Stimulated activated CD4-positive, alpha-beta T cell treated with anti-CD3 and anti-CD28 coated beads, Interleukin-4, amount 100 ng/mL, for 48 hours (primary cell): ENCODE measurements at regions not wholly inside any gene's neighbourhood (a gene's known extent, or its start where the extent isn't known, plus 50 kb on each side); places are given as distances from the start of the nearest gene placed in this dataset.
"Not testable (repeated sequence)": the region's sequence is repeated elsewhere in the genome, so short reads cannot be mapped to it uniquely, and the experiment has no call there.

ENCODE experiments used
- DNase-seq, 2 donors: peaks; one replicate each; pipeline ENCODE4 v3.0.0-alpha.2; 2020; ENCODE audit warnings: low read depth in 2 of 2

DNA sequence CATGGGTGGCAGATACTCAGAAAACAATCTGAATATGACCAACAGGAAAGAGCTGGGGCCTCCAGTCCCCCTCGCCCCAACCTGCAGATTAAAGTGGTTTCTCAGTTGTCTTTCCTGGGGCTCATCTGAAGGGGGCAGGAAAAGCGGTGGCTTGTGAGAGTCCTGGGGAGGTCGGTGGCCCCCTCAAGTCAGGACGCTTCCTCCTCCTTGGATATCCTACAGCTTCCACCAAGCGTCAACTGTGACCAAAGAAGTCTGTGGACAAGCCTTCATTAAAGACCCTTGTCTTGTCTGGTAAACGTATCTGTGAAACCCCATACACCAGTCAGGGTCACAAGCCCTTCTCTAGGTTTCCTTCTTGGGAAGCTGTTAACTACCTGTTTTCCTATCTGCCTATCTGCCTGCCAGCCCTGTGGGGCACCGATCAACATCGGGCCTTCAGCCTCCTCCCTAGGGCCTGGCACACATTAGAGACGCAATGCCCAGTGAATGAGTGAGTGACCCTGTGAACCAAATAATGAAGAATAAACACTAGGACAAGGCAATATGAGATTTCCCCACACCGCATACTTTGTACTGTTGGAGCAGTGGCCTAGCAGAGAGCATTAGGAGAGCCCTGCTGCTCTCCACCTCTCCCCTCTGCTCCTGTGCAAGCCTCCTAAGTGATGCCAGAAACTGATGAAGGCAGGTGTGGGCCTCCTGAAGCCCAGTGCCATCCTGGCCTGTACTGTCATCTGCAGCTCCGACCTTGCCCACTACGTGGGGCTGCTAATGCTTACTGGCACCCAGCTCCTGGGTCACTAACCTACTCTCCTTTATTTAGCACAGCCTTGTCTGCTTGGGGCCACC lies 1317.8 kb downstream of the UQCRFS1 start:
- no peak for DNase-seq

DNA sequence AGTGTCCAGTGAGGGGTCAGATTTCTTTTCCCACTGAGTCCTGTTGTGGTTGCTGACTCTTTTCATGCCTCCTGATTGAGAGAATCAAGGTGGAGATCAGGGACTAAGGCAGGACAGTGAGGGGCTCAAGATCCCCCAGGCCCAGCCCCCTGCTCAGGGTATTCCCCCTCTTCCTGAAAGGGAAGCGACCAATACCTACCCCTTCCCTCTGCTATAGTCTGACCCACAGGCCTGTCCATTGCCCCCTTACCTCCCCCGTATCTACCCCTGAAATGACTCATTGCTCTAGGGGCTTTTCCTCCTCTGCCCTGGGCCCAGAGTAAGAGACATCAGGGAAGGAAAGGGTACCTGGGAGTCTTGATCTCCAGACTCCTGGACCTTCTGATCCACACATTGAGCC lies 1320.5 kb downstream of the UQCRFS1 start:
- no peak for DNase-seq

DNA sequence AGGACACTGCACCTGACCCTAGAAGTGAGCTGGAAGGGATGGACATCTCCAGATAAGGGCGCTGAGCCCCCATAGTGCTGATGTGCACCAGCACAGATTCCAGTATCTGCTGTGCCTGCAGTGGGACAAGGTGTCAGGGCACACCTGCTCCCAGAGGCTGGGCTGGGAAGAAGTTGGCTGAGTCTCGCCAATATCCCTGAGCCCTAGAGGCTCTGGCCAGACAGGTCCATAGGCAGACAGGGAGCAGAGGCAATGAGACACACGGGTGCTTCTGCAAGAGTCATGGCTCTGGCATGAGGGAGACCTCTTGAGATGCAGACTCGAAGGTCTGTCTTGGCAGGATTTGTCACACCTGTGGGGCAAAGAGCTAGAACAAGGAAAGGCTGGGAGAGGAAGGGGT lies 1321.5 kb downstream of the UQCRFS1 start:
- DNase-seq: no peak

DNA sequence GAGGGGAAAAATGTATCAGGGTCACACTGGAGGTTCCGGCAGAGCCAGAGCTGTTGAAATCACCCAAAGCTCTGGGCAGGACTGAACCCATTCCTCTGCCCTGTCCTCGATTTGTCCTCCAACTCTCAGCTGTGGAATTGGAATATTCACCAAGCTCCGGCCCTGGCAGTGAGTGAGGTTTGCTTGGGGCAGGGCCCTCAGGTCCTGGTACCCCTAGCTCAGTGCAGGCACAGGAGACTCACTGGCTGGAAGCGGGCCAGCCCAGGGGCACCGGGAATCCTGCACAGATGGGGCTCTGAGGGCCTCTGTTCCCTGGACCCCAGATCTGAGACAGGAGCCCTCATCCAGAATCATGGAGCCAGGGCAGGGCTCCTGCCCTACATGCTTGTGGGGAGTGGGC lies 1322.3 kb downstream of the UQCRFS1 start:
- DNase-seq: no peak

DNA sequence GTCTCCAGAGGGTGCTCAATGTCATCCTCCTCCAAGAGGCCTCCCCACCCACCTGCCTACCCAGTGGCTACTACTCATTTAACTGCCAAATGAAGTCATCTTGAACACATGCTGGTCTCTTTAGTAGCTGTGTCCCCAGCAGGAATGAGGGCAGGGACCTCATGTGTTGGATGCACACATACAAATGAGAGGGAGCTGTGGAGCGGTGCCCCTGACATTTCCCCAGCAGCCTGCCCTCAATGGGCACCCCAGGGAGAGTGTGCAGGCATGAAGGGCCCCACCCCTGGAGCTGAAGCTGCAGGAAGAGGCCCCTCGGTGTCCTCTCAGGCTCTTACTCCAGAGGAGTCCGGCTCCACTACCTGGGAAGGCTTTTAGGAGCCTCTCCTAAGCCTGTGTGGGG lies 1322.7 kb downstream of the UQCRFS1 start:
- DNase-seq: no peak

DNA sequence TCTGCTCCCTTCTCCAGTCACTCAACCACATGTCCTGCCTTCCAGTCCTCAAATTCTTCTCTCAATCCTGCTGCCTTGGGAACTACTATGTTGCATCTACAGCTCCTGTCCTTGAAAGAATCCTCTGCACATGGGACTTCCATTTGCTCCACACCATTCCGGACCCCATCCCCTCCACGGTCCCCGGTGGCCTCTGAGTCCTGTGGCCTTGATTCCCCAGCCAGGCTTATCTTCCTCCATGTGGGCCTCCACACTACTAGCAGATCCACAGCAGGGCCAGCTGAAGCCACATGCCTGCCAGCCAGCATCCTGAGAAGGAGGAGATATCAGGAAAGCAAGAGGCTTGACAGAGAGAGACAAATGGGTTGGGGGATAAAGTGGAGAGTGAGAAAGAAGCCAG lies 1323.8 kb downstream of the UQCRFS1 start:
- DNase-seq: no peak

DNA sequence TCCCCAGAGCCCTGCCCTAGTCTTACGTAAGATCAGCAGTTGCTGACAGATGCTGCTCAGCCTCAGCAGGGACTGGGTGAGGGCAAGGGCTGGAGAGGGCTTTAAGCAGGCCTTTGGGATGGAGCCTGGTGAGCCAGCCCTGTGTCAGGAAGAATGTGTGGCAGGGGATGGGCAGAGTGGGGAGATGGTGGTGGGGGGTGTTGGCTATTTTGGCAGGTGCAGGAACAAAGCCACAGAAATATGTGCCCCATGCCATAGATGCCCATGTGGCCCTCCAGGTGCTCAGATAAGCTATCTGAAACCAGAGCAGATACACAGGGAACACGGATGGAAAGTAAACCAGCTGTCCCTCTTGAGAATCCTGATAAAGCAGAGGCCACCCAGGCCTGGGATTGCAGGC lies 1325.0 kb downstream of the UQCRFS1 start:
- DNase-seq: no peak

DNA sequence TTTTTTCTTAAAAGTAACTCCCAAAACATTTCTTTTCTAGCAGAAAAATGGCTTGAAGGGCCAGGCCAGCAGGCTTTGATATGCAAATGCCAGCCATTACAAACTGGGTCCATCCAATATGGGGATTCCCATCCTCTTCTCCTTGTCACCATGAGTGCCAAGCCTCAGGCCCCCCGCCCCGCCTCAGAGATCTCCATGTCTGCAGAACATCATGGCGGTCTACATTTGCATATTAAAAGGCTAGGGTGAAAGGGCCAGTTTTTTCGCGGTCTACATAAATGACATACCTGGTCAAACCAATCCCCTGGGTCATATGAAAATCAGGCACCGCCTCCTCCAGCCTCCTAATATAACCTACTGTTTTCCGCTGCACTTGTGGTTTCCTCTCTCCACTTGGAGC lies 1327.6 kb downstream of the UQCRFS1 start:
- no peak for DNase-seq

DNA sequence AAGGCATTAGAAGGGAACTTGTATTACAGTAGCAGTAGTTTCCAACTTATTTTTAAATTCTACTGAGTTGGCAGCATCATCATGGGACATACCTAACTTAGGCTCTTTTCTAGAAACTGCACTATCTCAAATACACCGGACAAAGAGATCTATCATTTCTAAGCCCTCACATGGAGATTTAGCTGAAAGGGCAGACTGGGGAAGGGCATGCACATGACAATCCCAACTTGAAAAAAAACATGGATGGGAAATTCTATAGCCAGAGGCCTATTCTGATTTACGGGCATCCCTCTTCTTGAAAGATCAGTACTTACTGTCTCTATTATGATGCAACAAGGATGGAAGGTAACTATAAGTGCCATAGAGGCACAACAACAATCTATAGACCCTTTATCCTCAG lies 1328.6 kb downstream of the UQCRFS1 start:
- DNase-seq: no peak

DNA sequence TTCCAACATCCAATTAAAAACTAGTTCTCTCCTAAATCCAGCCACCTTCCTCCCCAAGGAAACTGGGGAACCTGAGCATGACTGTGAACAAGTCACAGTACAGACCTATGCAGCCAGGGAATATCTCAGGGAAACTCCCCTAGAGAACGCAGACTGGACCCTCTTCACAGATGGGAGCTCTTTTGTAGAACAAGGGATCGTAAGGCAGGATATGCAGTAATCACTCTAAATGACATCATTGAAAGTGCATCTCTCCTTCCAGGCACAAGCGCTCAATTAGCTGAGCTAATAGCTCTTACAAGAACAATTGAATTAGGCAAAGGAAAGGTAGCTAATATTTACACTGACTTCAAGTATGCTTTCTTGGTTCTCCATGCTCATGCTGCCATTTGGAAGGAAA lies 1331.7 kb downstream of the UQCRFS1 start:
- no peak for DNase-seq

DNA sequence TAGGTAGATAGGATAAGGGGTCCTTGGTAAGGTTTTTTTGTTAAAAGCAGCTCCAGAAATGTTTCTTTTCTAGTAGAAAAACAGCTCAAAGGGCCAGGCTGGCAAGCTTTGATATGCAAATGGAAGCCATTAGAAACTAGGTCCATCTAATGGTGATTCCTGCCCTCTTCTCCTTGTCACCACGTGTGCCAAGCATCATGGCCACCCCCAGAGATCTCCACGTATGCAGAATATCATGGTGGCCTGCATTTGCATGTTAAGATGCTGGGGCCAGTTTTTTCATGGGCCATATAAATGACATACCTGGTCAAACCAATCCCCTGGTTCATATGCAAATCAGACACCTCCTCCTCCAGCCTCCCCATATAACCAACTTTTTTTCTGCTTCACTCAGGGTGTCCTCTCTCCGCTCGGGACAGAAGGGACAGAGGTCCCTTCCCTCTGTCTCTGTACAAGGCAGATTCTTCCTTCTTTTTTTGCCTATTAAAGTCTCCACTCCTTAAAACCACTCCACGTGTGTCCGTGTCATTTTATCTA lies 1335.9 kb downstream of the UQCRFS1 start:
- DNase-seq: no peak

DNA sequence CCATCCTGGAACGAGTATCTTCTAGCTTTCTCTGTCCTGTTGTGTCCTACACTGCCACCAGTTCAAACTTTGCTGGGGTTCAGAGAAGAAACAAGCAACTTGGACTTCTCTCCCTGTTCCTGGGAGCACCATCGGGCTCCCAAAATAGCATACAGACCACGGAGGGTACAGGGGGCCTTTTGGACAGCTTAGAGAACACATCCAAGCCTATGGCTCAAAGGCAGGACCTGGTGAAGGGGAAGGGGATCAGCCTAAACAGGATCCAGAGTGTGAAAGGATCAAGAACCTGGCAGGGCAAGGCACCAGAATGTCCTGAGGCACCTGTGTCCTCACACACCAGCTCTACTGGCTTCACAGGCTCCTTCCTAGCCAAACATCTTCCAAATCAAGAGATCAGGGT lies 1336.5 kb downstream of the UQCRFS1 start:
- no peak for DNase-seq

DNA sequence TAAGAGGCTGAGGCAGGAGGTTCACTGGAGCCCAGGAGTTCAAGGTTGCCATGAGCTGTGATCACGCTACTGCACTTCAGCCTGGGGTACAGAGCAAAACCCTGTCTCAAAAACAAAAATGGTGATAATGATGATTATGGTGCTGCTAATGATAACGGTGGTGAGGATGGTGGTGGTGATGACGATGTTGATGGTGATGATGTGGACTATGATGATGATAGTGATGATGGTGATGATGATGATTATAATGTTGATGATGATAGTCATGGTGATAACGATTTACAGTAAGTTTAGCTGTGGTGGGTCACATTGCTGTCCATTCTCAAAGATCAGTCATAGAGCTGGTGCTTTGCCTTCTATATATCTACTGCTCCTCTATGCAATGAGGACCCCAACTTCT lies 1340.6 kb downstream of the UQCRFS1 start:
- no peak for DNase-seq

DNA sequence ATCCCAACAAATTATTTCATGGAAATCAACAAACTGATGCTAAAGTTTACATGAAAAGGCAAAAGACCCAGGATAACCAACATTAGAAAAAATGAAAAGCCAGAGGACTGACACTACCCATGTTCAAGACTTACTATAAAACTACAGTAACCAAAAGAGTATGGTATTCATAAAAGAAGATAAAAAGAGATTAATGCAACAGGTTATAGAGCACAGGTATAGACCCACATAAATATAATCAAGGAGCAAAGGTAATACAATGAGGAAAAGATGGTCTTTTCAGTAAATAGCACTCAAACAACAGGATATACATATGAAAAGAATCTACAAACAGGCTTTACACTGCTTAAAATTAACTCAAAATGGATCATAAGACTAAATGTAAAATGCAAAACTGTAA lies 1342.7 kb downstream of the UQCRFS1 start:
- no peak for DNase-seq

DNA sequence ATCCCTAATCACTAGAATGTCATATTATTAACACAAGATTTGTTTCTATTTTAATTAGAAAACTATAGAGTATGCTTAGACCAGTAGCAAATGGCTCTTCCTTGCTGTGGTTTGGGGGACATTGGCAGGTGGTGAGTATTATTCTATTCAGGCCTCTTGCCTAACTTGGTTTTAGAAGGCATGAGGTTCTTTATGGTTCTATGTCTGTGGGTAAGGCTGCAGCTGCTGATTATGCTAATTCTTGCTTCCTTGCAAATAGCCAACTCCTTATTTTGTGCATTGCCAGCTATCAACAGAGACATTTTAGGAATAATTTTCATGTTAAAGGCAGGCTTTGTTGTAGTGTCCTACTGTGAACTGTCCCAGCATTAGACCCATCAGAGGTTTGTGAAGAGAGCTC lies 1344.9 kb downstream of the UQCRFS1 start:
- no peak for DNase-seq

DNA sequence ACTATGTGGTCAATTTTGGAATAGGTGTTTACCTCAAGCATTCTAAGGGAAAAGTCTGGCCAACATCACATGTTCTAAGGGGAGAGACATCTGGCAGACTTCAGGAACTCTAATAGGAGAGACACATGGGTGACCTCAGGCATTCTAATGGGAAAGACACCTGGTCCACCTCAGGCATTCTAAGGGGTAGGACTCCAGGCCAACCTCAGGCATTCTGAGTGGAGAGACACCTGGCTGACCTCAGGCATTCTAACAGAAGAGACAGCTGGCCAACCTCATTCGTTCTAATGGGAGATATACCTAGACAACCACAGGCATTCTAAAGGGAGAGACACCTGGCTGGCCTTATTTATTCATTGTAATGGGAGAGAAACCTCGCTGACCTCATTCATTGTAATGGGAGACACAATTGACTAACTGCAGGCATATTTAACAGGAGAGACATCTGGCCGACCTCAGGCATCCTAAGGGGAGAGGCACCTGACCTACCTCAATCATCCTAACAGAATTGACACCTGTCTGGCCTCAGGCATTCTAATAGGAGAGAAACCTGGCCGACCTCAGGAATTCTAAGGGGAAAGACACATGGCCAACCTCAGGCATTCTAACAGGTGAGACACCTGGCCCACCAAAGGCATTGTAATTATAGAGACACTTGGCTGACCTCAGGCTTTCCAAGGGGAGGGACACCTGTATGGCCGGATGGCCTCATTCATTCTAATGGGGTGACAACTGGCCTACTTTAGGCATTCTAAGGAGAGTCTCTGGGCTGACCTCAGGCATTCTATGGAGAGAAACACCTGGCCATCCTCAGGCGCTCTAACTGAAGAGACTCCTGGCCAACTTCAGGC lies 1346.8 kb downstream of the UQCRFS1 start:
- no peak for DNase-seq

DNA sequence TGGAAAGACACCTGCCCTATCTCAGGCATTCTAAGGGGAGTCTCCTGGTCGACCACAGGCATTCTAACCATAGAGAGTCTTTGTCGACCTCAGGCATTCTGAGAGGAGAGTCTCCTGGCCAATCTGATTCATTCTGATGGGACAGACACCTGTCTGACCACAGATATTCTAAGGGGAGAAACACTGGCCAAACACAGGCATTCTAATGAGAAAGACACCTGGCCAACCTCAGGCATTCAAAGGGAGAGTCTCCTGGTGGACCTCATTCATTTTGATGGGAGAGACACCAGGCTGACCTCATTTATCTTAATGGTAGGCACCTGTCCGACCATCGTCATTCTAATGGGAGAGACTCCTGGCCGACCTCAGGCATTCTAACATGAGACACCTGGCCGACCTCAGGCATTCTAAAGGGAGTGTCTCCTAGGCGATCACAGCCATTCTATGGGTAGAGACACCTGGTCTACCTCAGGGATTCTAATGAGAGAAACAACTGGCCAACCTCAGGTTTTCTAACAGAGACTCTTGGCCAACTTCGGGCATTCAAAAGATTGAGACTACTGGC lies 1351.5 kb downstream of the UQCRFS1 start:
- DNase-seq: no peak

DNA sequence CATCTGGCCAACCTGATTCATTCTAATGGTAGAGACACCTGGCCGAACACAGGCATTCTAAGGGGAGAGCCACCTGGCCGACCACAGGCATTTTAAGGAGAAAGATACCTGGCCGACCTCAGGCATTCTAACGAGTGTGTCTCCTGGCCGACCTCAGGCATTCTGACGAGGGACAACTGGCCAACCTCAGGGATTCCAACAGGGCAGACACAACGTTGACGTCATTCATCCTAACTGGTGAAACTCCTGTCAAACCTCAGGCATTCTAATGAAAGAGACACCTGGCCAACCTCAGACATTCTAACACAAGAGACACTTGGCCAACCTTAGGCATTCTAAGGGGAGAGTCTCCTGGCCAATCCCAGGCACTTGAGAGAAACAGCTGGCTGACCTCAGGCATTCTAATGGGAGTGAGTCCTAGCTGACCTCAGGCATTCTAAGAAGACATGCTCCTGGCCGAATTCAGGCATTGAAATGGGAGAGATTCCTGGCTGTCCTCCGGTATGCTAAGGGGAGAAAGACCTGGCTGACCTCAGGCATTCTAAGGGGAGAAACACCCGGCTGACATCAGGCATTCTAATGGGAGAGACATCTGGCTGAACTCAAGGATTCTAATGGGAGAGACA lies 1352.5 kb downstream of the UQCRFS1 start:
- DNase-seq: no peak

DNA sequence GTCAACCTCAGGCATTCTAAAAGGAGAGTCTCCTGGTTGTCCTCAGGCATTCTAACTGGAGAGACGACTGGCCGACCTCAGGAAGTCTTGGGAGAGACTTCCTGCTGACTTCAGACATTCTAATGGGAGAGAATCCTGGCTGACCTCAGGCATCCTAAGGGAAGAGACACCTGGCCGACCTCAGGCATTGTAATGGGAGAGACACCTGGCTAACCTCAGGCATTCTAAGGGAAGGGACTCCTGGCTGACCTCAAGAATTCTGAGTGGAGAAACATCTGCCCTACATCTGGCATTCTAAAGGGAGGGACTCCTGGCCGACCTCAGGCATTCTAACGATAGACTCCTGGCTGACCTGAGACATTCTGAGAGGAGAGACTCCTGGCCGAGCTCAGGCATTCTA lies 1353.3 kb downstream of the UQCRFS1 start:
- DNase-seq: no peak

DNA sequence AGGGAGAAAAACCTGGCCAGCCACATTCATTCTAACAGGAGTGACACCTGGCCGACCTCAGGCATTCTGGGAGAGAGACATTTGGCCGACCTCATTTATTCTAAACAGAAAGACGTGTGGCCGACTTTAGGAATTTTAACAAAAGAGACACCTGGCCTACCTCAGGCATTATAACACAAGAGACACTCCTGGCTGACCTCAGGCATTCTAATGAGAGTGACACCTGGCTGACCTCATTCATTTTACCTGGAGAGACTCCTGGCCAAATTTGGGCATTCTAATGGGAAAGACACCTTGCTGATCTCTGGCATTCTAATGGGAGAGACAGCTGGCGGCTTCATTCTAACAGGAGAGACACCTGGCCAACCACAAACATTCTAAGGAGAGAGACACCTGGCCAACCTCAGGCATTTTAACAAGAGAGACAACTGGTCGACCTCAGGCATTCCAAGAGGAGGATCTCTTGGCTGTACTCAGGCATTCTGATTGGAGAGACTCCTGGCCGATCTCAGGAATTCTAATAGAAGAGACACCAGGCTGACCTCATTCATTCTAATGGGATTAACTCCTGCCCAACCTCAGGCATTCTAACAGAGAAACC lies 1353.9 kb downstream of the UQCRFS1 start:
- DNase-seq: no peak

DNA sequence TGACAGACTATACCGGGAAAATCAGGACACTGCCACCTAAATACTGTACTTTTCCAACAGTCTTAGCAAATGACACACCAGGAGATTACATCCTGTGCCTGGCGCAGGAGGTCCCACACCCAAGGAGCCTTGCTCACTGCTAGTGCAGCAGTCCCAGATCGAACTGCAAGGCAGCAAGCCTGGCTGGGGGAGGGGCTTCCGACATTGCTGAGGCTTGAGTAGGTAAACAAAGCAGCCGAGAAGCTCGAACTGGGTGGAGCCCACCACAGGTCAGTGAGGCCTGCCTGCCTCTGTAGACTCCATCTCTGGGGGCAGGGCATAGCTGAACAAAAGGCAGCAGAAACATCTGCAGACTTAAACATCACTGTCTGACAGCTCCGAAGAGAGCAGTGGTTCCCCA lies 1360.0 kb downstream of the UQCRFS1 start:
- not testable (repeated sequence) for DNase-seq
